Ishikawa (cell line): ENCODE measurements at regions not wholly inside any gene's neighbourhood (a gene's known extent, or its start where the extent isn't known, plus 50 kb on each side); places are given as distances from the start of the nearest gene placed in this dataset.

ENCODE experiments used
- CREB1 ChIP-seq: IDR thresholded peaks from 2 replicates; pipeline ENCODE4 v1.6.1; 2012; ENCODE audit warnings: low read depth
- REST ChIP-seq: IDR thresholded peaks from 2 replicates; pipeline ENCODE4 v1.6.1; 2012; ENCODE audit warnings: low read depth, mild to moderate bottlenecking

GRCh38 chr12:77777274-77777673 lies 53.4 kb upstream of the NAV3 start:
- TF ChIP-seq REST (no peak), CREB1 (no peak)
